GM23338 (cell line): ENCODE measurements at regions not wholly inside any gene's neighbourhood (a gene's known extent, or its start where the extent isn't known, plus 50 kb on each side); places are given as distances from the start of the nearest gene placed in this dataset.
A peak's percentile ranks its signal among the peaks of the same experiment; 100 is the strongest.

Experiments used
- ATAC-seq: fragments of 200-7000 bp; cut with Tn5 transposase; 3 replicates; pipeline ENCODE4 v1.9.1; 2020
- DNase-seq: peaks from one replicate; pipeline ENCODE4 v3.0.0-alpha.2; 2015; ENCODE audit warnings: low spot score
- H2AFZ ChIP-seq: fragments of 200-600 bp; sonication (generic); 2 replicates; pipeline ENCODE4 v1.8.0; 2016; ENCODE audit warnings: antibody characterized with exemption, mild to moderate bottlenecking, moderate library complexity
- H3F3A ChIP-seq: fragments of 200-600 bp; sonication (generic); replicated peaks from 2 replicates; pipeline ENCODE4 v1.8.0; 2017; ENCODE audit warnings: antibody characterized with exemption, mixed run types, low read depth
- H3K27ac ChIP-seq: fragments of 200-600 bp; sonication (generic); 2 replicates; pipeline ENCODE4 v1.6.1; 2016; ENCODE audit warnings: low read depth
- H3K27me3 ChIP-seq: fragments of 200-600 bp; sonication (generic); 2 replicates; pipeline ENCODE4 v1.8.0; 2016; ENCODE audit warnings: mild to moderate bottlenecking, mixed run types, moderate library complexity; ENCODE audit not compliant: insufficient read depth
- H3K36me3 ChIP-seq: fragments of 200-600 bp; sonication (generic); 2 replicates; pipeline ENCODE4 v1.8.0; 2016; ENCODE audit warnings: mild to moderate bottlenecking; ENCODE audit not compliant: insufficient read depth
- H3K4me1 ChIP-seq: fragments of 200-600 bp; sonication (generic); 2 replicates; pipeline ENCODE4 v1.8.0; 2016; ENCODE audit warnings: mild to moderate bottlenecking, moderate library complexity; ENCODE audit not compliant: insufficient read depth
- H3K4me2 ChIP-seq: fragments of 200-600 bp; sonication (generic); 2 replicates; pipeline ENCODE4 v1.7.1; 2017; ENCODE audit warnings: mixed run types
- H3K4me3 ChIP-seq: fragments of 200-600 bp; sonication (generic); 2 replicates; pipeline ENCODE4 v1.6.1; 2016; ENCODE audit warnings: mixed run types
- H3K79me2 ChIP-seq: fragments of 200-600 bp; sonication (generic); replicated peaks from 2 replicates; pipeline ENCODE4 v1.8.0; 2017; ENCODE audit warnings: mild to moderate bottlenecking; ENCODE audit not compliant: insufficient read depth
- H3K9me2 ChIP-seq: fragments of 200-600 bp; sonication (generic); 2 replicates; pipeline ENCODE4 v1.8.0; 2017; ENCODE audit not compliant: insufficient read depth
- H4K20me1 ChIP-seq: fragments of 200-600 bp; sonication (generic); replicated peaks from 2 replicates; pipeline ENCODE4 v1.8.0; 2017; ENCODE audit warnings: mild to moderate bottlenecking; ENCODE audit not compliant: insufficient read depth
- H3K27ac Mint-ChIP-seq: 2 replicates; pipeline ENCODE4 v1.8.0; 2020; ENCODE audit warnings: inconsistent platforms, mild to moderate bottlenecking, moderate library complexity, mixed read lengths
- H3K27me3 Mint-ChIP-seq: 3 replicates; pipeline ENCODE4 v1.8.0; 2022; ENCODE audit warnings: low read depth, mild to moderate bottlenecking, moderate library complexity, mixed read lengths, inconsistent platforms; ENCODE audit not compliant: insufficient read depth, poor library complexity
- H3K36me3 Mint-ChIP-seq: 3 replicates; pipeline ENCODE4 v1.8.0; 2021; ENCODE audit warnings: low read depth, mild to moderate bottlenecking, inconsistent platforms, moderate library complexity, mixed read lengths
- H3K4me1 Mint-ChIP-seq: 3 replicates; pipeline ENCODE4 v1.8.0; 2020; ENCODE audit warnings: mild to moderate bottlenecking, inconsistent platforms, mixed read lengths
- H3K4me3 Mint-ChIP-seq: 3 replicates; pipeline ENCODE4 v1.8.0; 2021; ENCODE audit warnings: moderate library complexity, mild to moderate bottlenecking, inconsistent platforms, mixed read lengths
- H3K9me3 Mint-ChIP-seq: 3 replicates; pipeline ENCODE4 v1.8.0; 2020; ENCODE audit warnings: moderate library complexity, mild to moderate bottlenecking, inconsistent platforms, mixed read lengths
- EZH2phosphoT487 ChIP-seq: fragments of 200-600 bp; sonication (generic); IDR thresholded peaks from one replicate; pipeline ENCODE4 v1.8.1; 2018; ENCODE audit warnings: antibody characterized with exemption; ENCODE audit not compliant: unreplicated experiment
- JUNB ChIP-seq: IDR thresholded peaks from one replicate; pipeline ENCODE4 v1.6.1; 2016; ENCODE audit warnings: antibody characterized with exemption; ENCODE audit not compliant: unreplicated experiment
- NANOG ChIP-seq: IDR thresholded peaks from 2 replicates; pipeline ENCODE4 v1.6.1; 2016; ENCODE audit warnings: antibody characterized with exemption, borderline replicate concordance
- ZNF114 ChIP-seq: fragments of 250-450 bp; sonication (Bioruptor Pico); IDR thresholded peaks from 2 replicates; pipeline ENCODE4 v1.5.0; 2020; ENCODE audit warnings: mild to moderate bottlenecking, moderate library complexity
- ZNF331 ChIP-seq: fragments of 250-450 bp; sonication (Bioruptor Pico); IDR thresholded peaks from 2 replicates; pipeline ENCODE4 v1.5.0; 2020; ENCODE audit warnings: low read depth, mild to moderate bottlenecking, moderate library complexity
- TF ChIP-seq, protein P1 (sequence below): fragments of 250-450 bp; sonication (Bioruptor Pico); IDR thresholded peaks from 2 replicates; pipeline ENCODE4 v1.5.0; 2020; ENCODE audit warnings: mild to moderate bottlenecking, moderate library complexity
- TF ChIP-seq, protein P2 (sequence below), 2 experiments: fragments of 200-600 bp in 1 of 2; sonication (generic) in 1 of 2; conservative IDR thresholded peaks; 2 replicates each; pipeline versions ENCODE4 v1.5.1 to v1.6.1; 2016 to 2017; ENCODE audit warnings: antibody characterized with exemption in 2 of 2, low read depth in 2 of 2, mild to moderate bottlenecking in 2 of 2, moderate library complexity in 1 of 2

DNA sequence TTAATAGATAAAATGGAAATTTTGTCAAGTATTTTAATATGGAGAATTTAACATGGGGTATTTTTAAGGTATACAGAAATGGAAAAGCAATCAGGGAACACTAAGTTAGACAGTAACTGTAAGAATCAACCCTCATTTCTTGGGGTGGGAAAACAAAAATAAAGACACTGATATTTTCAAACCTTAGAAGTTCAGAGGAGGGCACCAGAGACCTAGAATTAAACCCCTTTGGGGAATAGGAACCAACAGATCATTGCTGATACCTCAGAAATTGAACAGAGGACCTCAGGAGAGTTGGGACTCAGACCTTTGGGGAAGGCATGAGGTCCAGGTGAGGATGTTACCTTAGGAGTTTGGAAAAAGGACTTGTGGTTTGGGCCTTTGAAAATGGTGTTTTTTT, 435.6 kb downstream of the TMA16 start:
- Mint-ChIP-seq H3K4me1 (peaks cover 5% of the 10 kb centered on the region; the same call in 2 of the 3 replicates), H3K27me3 (no peaks in the 10 kb centered on the region), H3K36me3 (no peaks in the 10 kb centered on the region), H3K4me3 (no peak overlapping the region), H3K27ac (no peak overlapping the region), H3K9me3 (no peaks in the 10 kb centered on the region)
- Histone ChIP-seq H2AFZ (no peak overlapping the region), H4K20me1 (no peaks in the 10 kb centered on the region), H3K79me2 (no peaks in the 10 kb centered on the region), H3K27me3 (no peaks in the 10 kb centered on the region), H3K36me3 (no peaks in the 10 kb centered on the region), H3K4me1 (no peaks in the 10 kb centered on the region; the same call in 1 of the 2 replicates), H3K27ac (no peak overlapping the region), H3K9me2 (peaks cover 3% of the 10 kb centered on the region; the same call in 1 of the 2 replicates), H3F3A (no peaks in the 10 kb centered on the region), H3K4me2 (no peak overlapping the region), H3K4me3 (no peak overlapping the region)
- no peak for DNase-seq
- TF ChIP-seq, protein P1, sequence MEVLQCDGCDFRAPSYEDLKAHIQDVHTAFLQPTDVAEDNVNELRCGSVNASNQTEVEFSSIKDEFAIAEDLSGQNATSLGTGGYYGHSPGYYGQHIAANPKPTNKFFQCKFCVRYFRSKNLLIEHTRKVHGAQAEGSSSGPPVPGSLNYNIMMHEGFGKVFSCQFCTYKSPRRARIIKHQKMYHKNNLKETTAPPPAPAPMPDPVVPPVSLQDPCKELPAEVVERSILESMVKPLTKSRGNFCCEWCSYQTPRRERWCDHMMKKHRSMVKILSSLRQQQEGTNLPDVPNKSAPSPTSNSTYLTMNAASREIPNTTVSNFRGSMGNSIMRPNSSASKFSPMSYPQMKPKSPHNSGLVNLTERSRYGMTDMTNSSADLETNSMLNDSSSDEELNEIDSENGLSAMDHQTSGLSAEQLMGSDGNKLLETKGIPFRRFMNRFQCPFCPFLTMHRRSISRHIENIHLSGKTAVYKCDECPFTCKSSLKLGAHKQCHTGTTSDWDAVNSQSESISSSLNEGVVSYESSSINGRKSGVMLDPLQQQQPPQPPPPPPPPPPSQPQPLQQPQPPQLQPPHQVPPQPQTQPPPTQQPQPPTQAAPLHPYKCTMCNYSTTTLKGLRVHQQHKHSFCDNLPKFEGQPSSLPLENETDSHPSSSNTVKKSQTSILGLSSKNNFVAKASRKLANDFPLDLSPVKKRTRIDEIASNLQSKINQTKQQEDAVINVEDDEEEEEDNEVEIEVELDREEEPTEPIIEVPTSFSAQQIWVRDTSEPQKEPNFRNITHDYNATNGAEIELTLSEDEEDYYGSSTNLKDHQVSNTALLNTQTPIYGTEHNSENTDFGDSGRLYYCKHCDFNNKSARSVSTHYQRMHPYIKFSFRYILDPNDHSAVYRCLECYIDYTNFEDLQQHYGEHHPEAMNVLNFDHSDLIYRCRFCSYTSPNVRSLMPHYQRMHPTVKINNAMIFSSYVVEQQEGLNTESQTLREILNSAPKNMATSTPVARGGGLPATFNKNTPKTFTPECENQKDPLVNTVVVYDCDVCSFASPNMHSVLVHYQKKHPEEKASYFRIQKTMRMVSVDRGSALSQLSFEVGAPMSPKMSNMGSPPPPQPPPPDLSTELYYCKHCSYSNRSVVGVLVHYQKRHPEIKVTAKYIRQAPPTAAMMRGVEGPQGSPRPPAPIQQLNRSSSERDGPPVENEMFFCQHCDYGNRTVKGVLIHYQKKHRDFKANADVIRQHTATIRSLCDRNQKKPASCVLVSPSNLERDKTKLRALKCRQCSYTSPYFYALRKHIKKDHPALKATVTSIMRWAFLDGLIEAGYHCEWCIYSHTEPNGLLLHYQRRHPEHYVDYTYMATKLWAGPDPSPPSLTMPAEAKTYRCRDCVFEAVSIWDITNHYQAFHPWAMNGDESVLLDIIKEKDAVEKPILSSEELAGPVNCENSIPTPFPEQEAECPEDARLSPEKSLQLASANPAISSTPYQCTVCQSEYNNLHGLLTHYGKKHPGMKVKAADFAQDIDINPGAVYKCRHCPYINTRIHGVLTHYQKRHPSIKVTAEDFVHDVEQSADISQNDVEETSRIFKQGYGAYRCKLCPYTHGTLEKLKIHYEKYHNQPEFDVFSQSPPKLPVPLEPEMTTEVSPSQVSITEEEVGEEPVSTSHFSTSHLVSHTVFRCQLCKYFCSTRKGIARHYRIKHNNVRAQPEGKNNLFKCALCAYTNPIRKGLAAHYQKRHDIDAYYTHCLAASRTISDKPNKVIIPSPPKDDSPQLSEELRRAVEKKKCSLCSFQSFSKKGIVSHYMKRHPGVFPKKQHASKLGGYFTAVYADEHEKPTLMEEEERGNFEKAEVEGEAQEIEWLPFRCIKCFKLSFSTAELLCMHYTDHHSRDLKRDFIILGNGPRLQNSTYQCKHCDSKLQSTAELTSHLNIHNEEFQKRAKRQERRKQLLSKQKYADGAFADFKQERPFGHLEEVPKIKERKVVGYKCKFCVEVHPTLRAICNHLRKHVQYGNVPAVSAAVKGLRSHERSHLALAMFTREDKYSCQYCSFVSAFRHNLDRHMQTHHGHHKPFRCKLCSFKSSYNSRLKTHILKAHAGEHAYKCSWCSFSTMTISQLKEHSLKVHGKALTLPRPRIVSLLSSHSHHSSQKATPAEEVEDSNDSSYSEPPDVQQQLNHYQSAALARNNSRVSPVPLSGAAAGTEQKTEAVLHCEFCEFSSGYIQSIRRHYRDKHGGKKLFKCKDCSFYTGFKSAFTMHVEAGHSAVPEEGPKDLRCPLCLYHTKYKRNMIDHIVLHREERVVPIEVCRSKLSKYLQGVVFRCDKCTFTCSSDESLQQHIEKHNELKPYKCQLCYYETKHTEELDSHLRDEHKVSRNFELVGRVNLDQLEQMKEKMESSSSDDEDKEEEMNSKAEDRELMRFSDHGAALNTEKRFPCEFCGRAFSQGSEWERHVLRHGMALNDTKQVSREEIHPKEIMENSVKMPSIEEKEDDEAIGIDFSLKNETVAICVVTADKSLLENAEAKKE: no peak
- TF ChIP-seq NANOG (no peak), ZNF114 (CRISPR knock-in tag) (no peak), JUNB (no peak), ZNF331 (CRISPR knock-in tag) (no peak), EZH2phosphoT487 (no peak)
- TF ChIP-seq, protein P2, sequence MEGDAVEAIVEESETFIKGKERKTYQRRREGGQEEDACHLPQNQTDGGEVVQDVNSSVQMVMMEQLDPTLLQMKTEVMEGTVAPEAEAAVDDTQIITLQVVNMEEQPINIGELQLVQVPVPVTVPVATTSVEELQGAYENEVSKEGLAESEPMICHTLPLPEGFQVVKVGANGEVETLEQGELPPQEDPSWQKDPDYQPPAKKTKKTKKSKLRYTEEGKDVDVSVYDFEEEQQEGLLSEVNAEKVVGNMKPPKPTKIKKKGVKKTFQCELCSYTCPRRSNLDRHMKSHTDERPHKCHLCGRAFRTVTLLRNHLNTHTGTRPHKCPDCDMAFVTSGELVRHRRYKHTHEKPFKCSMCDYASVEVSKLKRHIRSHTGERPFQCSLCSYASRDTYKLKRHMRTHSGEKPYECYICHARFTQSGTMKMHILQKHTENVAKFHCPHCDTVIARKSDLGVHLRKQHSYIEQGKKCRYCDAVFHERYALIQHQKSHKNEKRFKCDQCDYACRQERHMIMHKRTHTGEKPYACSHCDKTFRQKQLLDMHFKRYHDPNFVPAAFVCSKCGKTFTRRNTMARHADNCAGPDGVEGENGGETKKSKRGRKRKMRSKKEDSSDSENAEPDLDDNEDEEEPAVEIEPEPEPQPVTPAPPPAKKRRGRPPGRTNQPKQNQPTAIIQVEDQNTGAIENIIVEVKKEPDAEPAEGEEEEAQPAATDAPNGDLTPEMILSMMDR (conservative IDR thresholded peaks at IDR 0.05; ENCODE audit: low read depth in 2 of 2): peak in 1 of 2 experiments; percentile 16; a peak in 1 of 4 replicates
- no peak for ATAC-seq
